ENCODE measurements at regions not wholly inside any gene's neighbourhood (a gene's known extent, or its start where the extent isn't known, plus 50 kb on each side); places are given as distances from the start of the nearest gene placed in this dataset.

GRCh38 chr10:88042160-88043100, 179.0 kb downstream of the PTEN start:
- TF ChIP-seq, protein P1, sequence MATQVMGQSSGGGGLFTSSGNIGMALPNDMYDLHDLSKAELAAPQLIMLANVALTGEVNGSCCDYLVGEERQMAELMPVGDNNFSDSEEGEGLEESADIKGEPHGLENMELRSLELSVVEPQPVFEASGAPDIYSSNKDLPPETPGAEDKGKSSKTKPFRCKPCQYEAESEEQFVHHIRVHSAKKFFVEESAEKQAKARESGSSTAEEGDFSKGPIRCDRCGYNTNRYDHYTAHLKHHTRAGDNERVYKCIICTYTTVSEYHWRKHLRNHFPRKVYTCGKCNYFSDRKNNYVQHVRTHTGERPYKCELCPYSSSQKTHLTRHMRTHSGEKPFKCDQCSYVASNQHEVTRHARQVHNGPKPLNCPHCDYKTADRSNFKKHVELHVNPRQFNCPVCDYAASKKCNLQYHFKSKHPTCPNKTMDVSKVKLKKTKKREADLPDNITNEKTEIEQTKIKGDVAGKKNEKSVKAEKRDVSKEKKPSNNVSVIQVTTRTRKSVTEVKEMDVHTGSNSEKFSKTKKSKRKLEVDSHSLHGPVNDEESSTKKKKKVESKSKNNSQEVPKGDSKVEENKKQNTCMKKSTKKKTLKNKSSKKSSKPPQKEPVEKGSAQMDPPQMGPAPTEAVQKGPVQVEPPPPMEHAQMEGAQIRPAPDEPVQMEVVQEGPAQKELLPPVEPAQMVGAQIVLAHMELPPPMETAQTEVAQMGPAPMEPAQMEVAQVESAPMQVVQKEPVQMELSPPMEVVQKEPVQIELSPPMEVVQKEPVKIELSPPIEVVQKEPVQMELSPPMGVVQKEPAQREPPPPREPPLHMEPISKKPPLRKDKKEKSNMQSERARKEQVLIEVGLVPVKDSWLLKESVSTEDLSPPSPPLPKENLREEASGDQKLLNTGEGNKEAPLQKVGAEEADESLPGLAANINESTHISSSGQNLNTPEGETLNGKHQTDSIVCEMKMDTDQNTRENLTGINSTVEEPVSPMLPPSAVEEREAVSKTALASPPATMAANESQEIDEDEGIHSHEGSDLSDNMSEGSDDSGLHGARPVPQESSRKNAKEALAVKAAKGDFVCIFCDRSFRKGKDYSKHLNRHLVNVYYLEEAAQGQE (IDR thresholded peaks at IDR 0.05; ENCODE audit: insufficient read depth in 1 of 2, low read depth in 2 of 2, low read length in 2 of 2), result no peak
- TF ChIP-seq POLR2AphosphoS5 (IDR thresholded peaks at IDR 0.05; ENCODE audit: low read depth, low read length), result no peak
- TF ChIP-seq SIN3A (IDR thresholded peaks at IDR 0.05; ENCODE audit: borderline replicate concordance, insufficient read depth, low read length), result no peak

All from PFSK-1 (cell line).